Caco-2 (cell line): ENCODE measurements at regions not wholly inside any gene's neighbourhood (a gene's known extent, or its start where the extent isn't known, plus 50 kb on each side); places are given as distances from the start of the nearest gene placed in this dataset.

Source experiments
- BruUV-seq: library from RNA; stranded (reverse); fragments of 400-500 nt; replicated peaks from 2 replicates; lab custom pipeline; 2021; lab: Mats Ljungman, UMichigan
- CTCF ChIA-PET: fragments of 300-600 bp; sonication (Branson Sonifier 250); formaldehyde crosslinking; loops from one replicate; lab custom pipeline; 2022; ENCODE audit warnings: antibody characterized with exemption; lab: Charles Lee
- POLR2A ChIA-PET: fragments of 300-600 bp; sonication (Branson Sonifier 250); formaldehyde crosslinking; loops from one replicate; lab custom pipeline; 2022; ENCODE audit warnings: antibody characterized with exemption; lab: Charles Lee
- DNase-seq, 2 experiments: peaks; one replicate each; pipeline versions ENCODE4 v3.0.0 to v3.0.0-alpha.2; 2020 to 2022
- H3K27me3 ChIP-seq: replicated peaks from 2 replicates; pipeline ENCODE4 v1.6.0; 2011; ENCODE audit warnings: low read length; ENCODE audit not compliant: control insufficient read depth, insufficient read depth
- H3K36me3 ChIP-seq: 2 replicates; pipeline ENCODE4 v1.5.1; 2011; ENCODE audit warnings: low read length; ENCODE audit not compliant: control insufficient read depth, insufficient read depth
- H3K4me1 ChIP-seq: fragments of 250-450 bp; sonication (Bioruptor Pico); 2 replicates; pipeline ENCODE4 v1.5.1; 2020; ENCODE audit warnings: mild to moderate bottlenecking
- H3K4me3 ChIP-seq: 2 replicates; pipeline ENCODE4 v1.5.1; 2011; ENCODE audit warnings: low read depth, mild to moderate bottlenecking, control low read depth, low read length
- H3K9me3 ChIP-seq: fragments of 250-450 bp; sonication (Bioruptor Pico); 2 replicates; pipeline ENCODE4 v1.5.1; 2020; ENCODE audit warnings: mild to moderate bottlenecking, moderate library complexity
- H3K27ac Mint-ChIP-seq: one replicate; pipeline ENCODE4 v1.8.0; 2022; ENCODE audit warnings: mixed read lengths; ENCODE audit not compliant: unreplicated experiment
- H3K27me3 Mint-ChIP-seq: one replicate; pipeline ENCODE4 v1.8.0; 2022; ENCODE audit warnings: mixed read lengths; ENCODE audit not compliant: insufficient read depth, unreplicated experiment
- H3K36me3 Mint-ChIP-seq: one replicate; pipeline ENCODE4 v1.8.0; 2022; ENCODE audit warnings: mild to moderate bottlenecking, mixed read lengths; ENCODE audit not compliant: insufficient read depth, unreplicated experiment
- H3K4me1 Mint-ChIP-seq: one replicate; pipeline ENCODE4 v1.8.0; 2022; ENCODE audit warnings: low read depth, mixed read lengths; ENCODE audit not compliant: unreplicated experiment
- H3K4me3 Mint-ChIP-seq: one replicate; pipeline ENCODE4 v1.8.0; 2022; ENCODE audit warnings: mild to moderate bottlenecking, moderate library complexity, mixed read lengths; ENCODE audit not compliant: unreplicated experiment
- H3K9me3 Mint-ChIP-seq: one replicate; pipeline ENCODE4 v1.8.0; 2022; ENCODE audit warnings: mixed read lengths; ENCODE audit not compliant: unreplicated experiment
- intact Hi-C: fragments of 100-400 bp; cut with micrococcal nuclease; formaldehyde crosslinking; loops from one replicate; pipeline ENCODE4 v1.10.0; 2022; ENCODE audit not compliant: unreplicated experiment
- TF ChIP-seq, protein P1 (sequence below), 2 experiments: fragments of 200-600 bp in 1 of 2; IDR thresholded peaks; 1 replicate in 1 of 2; 2 replicates in 1 of 2; pipeline versions ENCODE4 v1.5.1 to v1.8.0; 2011 to 2022; ENCODE audit warnings: antibody characterized with exemption in 1 of 2, control low read depth in 1 of 2, inconsistent platforms in 1 of 2, low read depth in 1 of 2, low read length in 1 of 2, mild to moderate bottlenecking in 1 of 2, moderate library complexity in 1 of 2; ENCODE audit not compliant: insufficient read depth in 1 of 2, severe bottlenecking in 1 of 2, unreplicated experiment in 1 of 2

DNA sequence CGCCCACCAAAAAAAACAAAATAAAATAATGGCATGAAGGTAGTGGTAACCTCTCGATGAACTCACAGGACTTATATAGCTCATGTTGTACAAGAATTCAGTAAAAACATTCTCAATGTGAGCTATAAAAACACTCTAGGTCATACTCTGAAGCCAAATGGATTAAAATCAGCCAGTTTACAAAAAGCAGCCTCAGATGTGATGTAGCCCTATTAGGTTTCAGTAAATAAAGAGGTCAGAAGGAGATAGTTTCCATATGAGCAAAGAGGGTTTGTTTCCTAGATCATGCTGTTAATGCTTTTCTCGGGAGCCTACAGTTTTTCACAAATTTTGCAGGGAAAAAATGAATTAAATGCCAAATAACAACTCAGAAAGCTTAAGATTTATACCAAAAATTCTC is 319.5 kb upstream of the HSF2 start:
- CTCF ChIA-PET = no interaction called here
- POLR2A ChIA-PET = no interaction called here
- Mint-ChIP-seq H3K4me1 (peaks cover 6% of the 10 kb centered on the region), H3K36me3 (no peaks in the 10 kb centered on the region), H3K9me3 (no peaks in the 10 kb centered on the region), H3K4me3 (no peak overlapping the region), H3K27ac (no peak overlapping the region), H3K27me3 (peaks cover 6% of the 10 kb centered on the region)
- intact Hi-C loops = no loop called here
- Histone ChIP-seq H3K9me3 (no peaks in the 10 kb centered on the region), H3K36me3 (no peaks in the 10 kb centered on the region), H3K27me3 (no peaks in the 10 kb centered on the region), H3K4me3 (no peak overlapping the region), H3K4me1 (no peaks in the 10 kb centered on the region)
- BruUV-seq = no TSS peak
- TF ChIP-seq, protein P1, sequence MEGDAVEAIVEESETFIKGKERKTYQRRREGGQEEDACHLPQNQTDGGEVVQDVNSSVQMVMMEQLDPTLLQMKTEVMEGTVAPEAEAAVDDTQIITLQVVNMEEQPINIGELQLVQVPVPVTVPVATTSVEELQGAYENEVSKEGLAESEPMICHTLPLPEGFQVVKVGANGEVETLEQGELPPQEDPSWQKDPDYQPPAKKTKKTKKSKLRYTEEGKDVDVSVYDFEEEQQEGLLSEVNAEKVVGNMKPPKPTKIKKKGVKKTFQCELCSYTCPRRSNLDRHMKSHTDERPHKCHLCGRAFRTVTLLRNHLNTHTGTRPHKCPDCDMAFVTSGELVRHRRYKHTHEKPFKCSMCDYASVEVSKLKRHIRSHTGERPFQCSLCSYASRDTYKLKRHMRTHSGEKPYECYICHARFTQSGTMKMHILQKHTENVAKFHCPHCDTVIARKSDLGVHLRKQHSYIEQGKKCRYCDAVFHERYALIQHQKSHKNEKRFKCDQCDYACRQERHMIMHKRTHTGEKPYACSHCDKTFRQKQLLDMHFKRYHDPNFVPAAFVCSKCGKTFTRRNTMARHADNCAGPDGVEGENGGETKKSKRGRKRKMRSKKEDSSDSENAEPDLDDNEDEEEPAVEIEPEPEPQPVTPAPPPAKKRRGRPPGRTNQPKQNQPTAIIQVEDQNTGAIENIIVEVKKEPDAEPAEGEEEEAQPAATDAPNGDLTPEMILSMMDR (IDR thresholded peaks at IDR 0.05; ENCODE audit: insufficient read depth in 1 of 2, low read depth in 1 of 2, low read length in 1 of 2, severe bottlenecking in 1 of 2, unreplicated experiment in 1 of 2) = no peak
- no peak for DNase-seq

DNA sequence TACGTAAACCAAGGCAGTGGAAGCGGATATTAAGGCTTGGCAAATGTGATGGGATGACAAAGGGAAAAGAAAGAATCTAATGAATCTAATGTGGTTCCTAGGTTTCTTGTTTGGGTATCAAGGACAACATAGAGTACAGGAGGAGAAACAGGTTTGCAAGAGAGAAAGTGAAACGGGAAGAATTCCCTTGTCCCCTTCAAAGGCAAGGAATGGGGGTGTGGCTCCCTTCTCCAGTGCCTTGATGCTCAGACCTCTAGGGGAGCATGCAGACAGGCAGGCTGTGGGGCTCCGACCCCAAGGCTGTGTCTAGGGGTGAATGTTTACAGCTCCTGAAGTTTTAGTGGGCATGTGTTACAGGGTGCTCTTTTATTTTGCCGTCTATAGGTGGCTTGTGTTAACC is 317.5 kb upstream of the HSF2 start:
- TF ChIP-seq, protein P1 (IDR thresholded peaks at IDR 0.05; ENCODE audit: insufficient read depth in 1 of 2, low read depth in 1 of 2, low read length in 1 of 2, severe bottlenecking in 1 of 2, unreplicated experiment in 1 of 2) = no peak
- Mint-ChIP-seq H3K9me3 (no peaks in the 10 kb centered on the region), H3K36me3 (no peaks in the 10 kb centered on the region), H3K4me1 (peaks cover 6% of the 10 kb centered on the region), H3K4me3 (no peak overlapping the region), H3K27ac (no peak overlapping the region), H3K27me3 (peaks cover 18% of the 10 kb centered on the region)
- DNase-seq = no peak
- intact Hi-C loops = no loop called here
- CTCF ChIA-PET = no interaction called here
- BruUV-seq = no TSS peak
- no peaks in the 10 kb centered on the region for H3K27me3 ChIP-seq
- H3K4me3 ChIP-seq = no peak overlapping the region
- no peaks in the 10 kb centered on the region for H3K9me3 ChIP-seq
- no peaks in the 10 kb centered on the region for H3K36me3 ChIP-seq
- no peaks in the 10 kb centered on the region for H3K4me1 ChIP-seq
- POLR2A ChIA-PET = no interaction called here

DNA sequence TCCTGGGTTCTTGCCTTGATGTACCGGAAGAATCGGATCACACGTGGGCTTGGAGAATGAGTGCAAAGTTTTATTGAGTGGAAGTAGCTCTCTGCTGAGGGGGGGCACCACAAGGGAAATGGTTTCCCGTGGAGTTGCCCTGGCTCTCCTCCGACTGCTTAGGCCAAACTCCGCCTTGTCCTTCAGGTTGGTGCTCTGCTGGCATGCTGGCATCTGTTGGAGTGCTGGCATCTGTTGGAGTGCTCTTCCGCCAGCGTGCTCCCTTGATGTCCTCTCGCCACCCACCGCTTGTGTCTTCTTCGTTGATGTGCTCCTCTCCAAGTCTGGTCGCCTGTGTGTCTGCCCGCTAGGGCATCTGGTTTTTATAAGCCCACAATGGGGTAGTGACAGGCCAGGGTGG is 317.1 kb upstream of the HSF2 start:
- intact Hi-C loops = no loop called here
- Histone ChIP-seq H3K36me3 (no peaks in the 10 kb centered on the region), H3K9me3 (no peaks in the 10 kb centered on the region), H3K4me3 (no peak overlapping the region), H3K4me1 (no peaks in the 10 kb centered on the region), H3K27me3 (no peaks in the 10 kb centered on the region)
- Mint-ChIP-seq H3K27me3 (peaks cover 18% of the 10 kb centered on the region), H3K27ac (no peak overlapping the region), H3K9me3 (no peaks in the 10 kb centered on the region), H3K36me3 (no peaks in the 10 kb centered on the region), H3K4me1 (peaks cover 6% of the 10 kb centered on the region), H3K4me3 (no peak overlapping the region)
- no TSS peak for BruUV-seq
- no peak for DNase-seq
- CTCF ChIA-PET = no interaction called here
- POLR2A ChIA-PET = no interaction called here
- TF ChIP-seq, protein P1 (IDR thresholded peaks at IDR 0.05; ENCODE audit: insufficient read depth in 1 of 2, low read depth in 1 of 2, low read length in 1 of 2, severe bottlenecking in 1 of 2, unreplicated experiment in 1 of 2) = no peak
